OCI-LY1 (cell line): ENCODE measurements at regions not wholly inside any gene's neighbourhood (a gene's known extent, or its start where the extent isn't known, plus 50 kb on each side); places are given as distances from the start of the nearest gene placed in this dataset.

Experiments
- EZH2 ChIP-seq: fragments of 200-600 bp; sonication (generic), shearing (Covaris generic); IDR thresholded peaks from 2 replicates; pipeline ENCODE4 v1.8.0; 2017; ENCODE audit warnings: borderline replicate concordance, mixed run types, mild to moderate bottlenecking, antibody characterized with exemption, low read length, moderate library complexity, mixed read lengths
- TF ChIP-seq, protein P1 (sequence below): fragments of 200-600 bp; sonication (generic), shearing (Covaris generic); IDR thresholded peaks from 2 replicates; pipeline ENCODE4 v1.5.1; 2017; ENCODE audit warnings: mild to moderate bottlenecking, antibody characterized with exemption, low read length, moderate library complexity, mixed read lengths

DNA sequence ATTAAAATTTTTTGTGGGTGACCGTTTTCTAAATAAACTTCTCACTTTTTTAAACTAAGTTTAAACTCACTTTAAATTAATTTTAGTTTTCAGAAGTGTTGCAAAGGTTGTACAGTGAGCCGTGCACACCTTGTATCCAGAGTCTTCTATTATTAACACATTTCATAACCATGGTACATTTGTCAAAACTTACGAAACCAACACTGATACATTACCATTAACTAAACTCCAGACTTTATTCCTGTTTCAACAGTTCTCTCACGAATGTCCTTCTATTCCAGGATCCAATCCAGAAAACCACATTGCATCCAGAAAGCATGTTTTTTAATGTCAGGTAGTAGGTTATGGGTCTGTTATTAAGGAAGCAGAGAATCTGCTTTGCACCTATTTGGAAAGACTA lies 319.9 kb downstream of the CBLN4 start:
- TF ChIP-seq, protein P1, sequence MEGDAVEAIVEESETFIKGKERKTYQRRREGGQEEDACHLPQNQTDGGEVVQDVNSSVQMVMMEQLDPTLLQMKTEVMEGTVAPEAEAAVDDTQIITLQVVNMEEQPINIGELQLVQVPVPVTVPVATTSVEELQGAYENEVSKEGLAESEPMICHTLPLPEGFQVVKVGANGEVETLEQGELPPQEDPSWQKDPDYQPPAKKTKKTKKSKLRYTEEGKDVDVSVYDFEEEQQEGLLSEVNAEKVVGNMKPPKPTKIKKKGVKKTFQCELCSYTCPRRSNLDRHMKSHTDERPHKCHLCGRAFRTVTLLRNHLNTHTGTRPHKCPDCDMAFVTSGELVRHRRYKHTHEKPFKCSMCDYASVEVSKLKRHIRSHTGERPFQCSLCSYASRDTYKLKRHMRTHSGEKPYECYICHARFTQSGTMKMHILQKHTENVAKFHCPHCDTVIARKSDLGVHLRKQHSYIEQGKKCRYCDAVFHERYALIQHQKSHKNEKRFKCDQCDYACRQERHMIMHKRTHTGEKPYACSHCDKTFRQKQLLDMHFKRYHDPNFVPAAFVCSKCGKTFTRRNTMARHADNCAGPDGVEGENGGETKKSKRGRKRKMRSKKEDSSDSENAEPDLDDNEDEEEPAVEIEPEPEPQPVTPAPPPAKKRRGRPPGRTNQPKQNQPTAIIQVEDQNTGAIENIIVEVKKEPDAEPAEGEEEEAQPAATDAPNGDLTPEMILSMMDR: no peak
- no peak for TF ChIP-seq EZH2
